ENCODE measurements at regions not wholly inside any gene's neighbourhood (a gene's known extent, or its start where the extent isn't known, plus 50 kb on each side); places are given as distances from the start of the nearest gene placed in this dataset.

DNA sequence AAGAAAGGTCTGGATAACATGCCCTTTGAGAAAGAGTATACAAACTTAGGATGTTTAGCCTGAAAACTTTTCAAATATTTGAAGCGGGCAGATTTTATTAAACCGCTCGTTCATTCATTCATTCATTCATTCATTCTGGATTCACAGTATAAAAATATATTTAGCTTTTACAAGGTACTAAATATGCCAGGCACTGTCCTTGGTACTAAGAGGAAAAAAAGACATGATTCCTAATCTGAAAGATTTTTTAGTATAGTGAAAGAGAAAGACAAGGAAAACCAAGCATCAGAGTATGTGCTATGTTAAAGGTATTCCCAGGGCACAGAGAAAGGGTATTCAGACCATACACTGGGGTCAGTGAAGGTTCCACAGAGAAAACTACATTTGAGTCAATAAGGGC is 299.7 kb downstream of the BCAT1 start:
- H3K36me3 ChIP-seq (ENCODE audit: control insufficient read depth, insufficient read depth, low read length): no peaks in the 10 kb centered on the region
- POLR2A ChIA-PET: no interaction called here
- H3K27me3 ChIP-seq (ENCODE audit: control insufficient read depth, insufficient read depth, low read length): no peaks in the 10 kb centered on the region
- no peak for DNase-seq (ENCODE audit: low read depth)
- CTCF ChIA-PET: no interaction called here
- H3K4me3 ChIP-seq (ENCODE audit: low read depth, low read length): no peak overlapping the region
- TF ChIP-seq, protein P1, sequence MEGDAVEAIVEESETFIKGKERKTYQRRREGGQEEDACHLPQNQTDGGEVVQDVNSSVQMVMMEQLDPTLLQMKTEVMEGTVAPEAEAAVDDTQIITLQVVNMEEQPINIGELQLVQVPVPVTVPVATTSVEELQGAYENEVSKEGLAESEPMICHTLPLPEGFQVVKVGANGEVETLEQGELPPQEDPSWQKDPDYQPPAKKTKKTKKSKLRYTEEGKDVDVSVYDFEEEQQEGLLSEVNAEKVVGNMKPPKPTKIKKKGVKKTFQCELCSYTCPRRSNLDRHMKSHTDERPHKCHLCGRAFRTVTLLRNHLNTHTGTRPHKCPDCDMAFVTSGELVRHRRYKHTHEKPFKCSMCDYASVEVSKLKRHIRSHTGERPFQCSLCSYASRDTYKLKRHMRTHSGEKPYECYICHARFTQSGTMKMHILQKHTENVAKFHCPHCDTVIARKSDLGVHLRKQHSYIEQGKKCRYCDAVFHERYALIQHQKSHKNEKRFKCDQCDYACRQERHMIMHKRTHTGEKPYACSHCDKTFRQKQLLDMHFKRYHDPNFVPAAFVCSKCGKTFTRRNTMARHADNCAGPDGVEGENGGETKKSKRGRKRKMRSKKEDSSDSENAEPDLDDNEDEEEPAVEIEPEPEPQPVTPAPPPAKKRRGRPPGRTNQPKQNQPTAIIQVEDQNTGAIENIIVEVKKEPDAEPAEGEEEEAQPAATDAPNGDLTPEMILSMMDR (IDR thresholded peaks at IDR 0.05; ENCODE audit: insufficient read depth, low read depth, low read length): no peak

DNA sequence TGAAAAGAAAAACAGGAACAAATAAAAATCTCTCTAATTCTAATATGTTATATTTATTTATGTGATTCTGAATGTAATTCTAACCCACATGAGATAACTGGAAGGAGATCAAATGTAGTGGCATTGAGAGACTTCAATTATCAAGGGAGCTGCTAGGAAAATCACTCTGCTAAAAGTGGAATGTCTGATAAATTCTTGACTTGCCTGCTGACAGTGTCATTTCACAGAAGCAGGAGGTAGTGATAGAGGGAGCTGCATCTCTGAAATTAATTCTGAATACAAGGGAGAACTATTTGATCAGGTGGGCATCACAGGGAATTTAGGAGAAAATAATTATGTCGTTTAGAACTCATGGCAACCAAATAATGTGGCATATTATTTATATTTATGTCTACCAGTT is 303.6 kb downstream of the BCAT1 start:
- Histone ChIP-seq H3K4me3 (ENCODE audit: low read depth, low read length) (no peak overlapping the region), H3K27me3 (ENCODE audit: control insufficient read depth, insufficient read depth, low read length) (no peaks in the 10 kb centered on the region), H3K36me3 (ENCODE audit: control insufficient read depth, insufficient read depth, low read length) (no peaks in the 10 kb centered on the region)
- no peak for DNase-seq (ENCODE audit: low read depth)
- POLR2A ChIA-PET: no interaction called here
- TF ChIP-seq, protein P1 (IDR thresholded peaks at IDR 0.05; ENCODE audit: insufficient read depth, low read depth, low read length): no peak
- CTCF ChIA-PET: no interaction called here

DNA sequence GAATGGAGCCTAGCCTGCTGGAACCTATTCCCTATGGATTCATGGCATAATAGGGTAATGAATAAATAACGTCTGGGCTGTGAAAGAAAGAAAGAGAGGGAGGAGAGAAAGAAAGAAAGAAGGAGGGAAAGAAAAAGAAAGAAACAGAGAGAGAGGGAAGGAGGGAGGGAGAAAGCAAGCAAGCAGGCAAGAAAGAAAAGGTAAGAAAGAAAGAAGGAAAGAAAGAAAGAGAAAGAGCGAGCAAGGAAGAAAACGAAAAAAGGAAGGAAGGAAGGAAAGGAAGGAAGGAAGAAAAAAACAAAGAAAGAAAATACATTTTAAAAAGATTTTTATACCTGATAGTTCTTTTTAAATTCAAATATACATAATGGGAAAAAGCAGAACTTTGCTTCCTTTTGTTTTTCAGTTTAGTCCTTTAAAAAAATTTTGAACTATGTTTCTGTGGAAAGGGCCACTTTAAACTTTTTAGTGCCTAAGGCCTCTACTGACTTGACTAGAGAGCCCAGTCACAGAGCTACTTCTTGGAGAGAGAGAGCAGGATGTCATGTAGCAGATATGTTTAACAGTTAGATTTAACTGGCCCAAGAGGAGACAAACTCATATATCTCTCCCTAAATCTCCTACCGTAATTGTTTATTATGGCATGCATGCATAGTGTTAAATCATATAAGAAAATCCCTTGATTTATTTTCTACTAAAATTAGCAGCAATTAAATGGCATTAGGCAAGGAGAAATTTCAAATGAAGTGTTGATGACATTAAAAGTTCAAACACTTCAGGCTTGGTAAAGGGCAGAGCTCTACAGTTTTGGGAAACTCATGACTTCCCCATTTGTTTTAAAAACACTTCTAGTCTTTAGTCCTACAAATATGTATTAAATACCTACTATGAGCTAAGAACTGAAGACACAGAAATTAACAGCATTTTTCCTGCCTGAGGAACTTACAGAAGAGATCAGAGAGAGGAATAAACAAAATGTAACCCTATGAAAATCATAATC is 305.5 kb downstream of the BCAT1 start:
- DNase-seq (ENCODE audit: low read depth): no peak
- CTCF ChIA-PET: no interaction called here
- H3K27me3 ChIP-seq (ENCODE audit: control insufficient read depth, insufficient read depth, low read length): no peaks in the 10 kb centered on the region
- H3K4me3 ChIP-seq (ENCODE audit: low read depth, low read length): no peak overlapping the region
- H3K36me3 ChIP-seq (ENCODE audit: control insufficient read depth, insufficient read depth, low read length): no peaks in the 10 kb centered on the region
- POLR2A ChIA-PET: no interaction called here
- TF ChIP-seq, protein P1 (IDR thresholded peaks at IDR 0.05; ENCODE audit: insufficient read depth, low read depth, low read length): no peak

DNA sequence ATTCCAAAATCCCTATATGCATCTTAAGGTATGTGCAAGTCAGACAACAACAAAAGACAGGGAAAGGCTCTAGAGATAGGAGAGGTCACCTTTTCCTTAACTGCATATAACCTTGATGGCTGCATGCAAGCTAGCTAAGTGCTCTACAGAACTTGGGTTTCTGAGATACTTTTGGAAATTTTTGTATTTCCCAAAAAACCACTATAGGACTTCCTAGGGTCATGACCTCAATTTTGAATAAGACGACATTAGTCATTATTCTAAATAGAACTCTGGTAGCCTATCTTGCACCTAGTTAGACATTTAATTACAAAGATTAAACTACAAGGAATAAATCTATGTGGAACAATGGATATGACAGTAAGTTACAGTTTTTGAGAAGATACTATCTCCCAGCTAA is 309.3 kb downstream of the BCAT1 start:
- no peak for DNase-seq (ENCODE audit: low read depth)
- H3K27me3 ChIP-seq (ENCODE audit: control insufficient read depth, insufficient read depth, low read length): no peaks in the 10 kb centered on the region
- POLR2A ChIA-PET: no interaction called here
- H3K36me3 ChIP-seq (ENCODE audit: control insufficient read depth, insufficient read depth, low read length): no peaks in the 10 kb centered on the region
- H3K4me3 ChIP-seq (ENCODE audit: low read depth, low read length): no peak overlapping the region
- TF ChIP-seq, protein P1 (IDR thresholded peaks at IDR 0.05; ENCODE audit: insufficient read depth, low read depth, low read length): no peak
- CTCF ChIA-PET: no interaction called here

DNA sequence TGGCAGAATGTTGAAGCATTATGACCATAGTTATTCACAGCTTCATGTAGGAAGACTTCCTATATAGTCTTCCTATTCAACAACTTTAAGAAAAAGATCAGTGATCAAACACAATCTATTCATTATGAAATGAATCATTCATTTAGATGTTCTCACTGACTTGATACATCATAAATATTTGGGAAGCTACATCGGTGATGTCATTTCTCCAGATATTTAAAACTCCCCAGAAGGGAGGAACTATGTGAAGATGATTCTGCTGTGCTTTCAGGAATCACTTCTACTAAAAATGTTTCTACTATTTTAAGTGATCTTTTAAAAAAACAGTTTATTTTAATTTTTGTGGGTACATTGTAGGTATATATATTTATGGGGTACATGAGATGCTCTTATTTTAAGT is 316.4 kb downstream of the BCAT1 start:
- ChIA-PET CTCF (no interaction called here), POLR2A (no interaction called here)
- Histone ChIP-seq H3K36me3 (ENCODE audit: control insufficient read depth, insufficient read depth, low read length) (no peaks in the 10 kb centered on the region), H3K27me3 (ENCODE audit: control insufficient read depth, insufficient read depth, low read length) (no peaks in the 10 kb centered on the region), H3K4me3 (ENCODE audit: low read depth, low read length) (no peak overlapping the region)
- DNase-seq (ENCODE audit: low read depth): no peak
- TF ChIP-seq, protein P1 (IDR thresholded peaks at IDR 0.05; ENCODE audit: insufficient read depth, low read depth, low read length): no peak
